ENCODE measurements at regions not wholly inside any gene's neighbourhood (a gene's known extent, or its start where the extent isn't known, plus 50 kb on each side); places are given as distances from the start of the nearest gene placed in this dataset.

GRCh38 chr2:106041150-106041549 lies 153.0 kb downstream of the UXS1 start:
- no peak for DNase-seq

- no peak for DNase-seq
Observed at GRCh38 chr2:106039634-106040315, 154.3 kb downstream of the UXS1 start.

GRCh38 chr2:106038601-106039375 lies 155.3 kb downstream of the UXS1 start:
- no peak for DNase-seq

DNA sequence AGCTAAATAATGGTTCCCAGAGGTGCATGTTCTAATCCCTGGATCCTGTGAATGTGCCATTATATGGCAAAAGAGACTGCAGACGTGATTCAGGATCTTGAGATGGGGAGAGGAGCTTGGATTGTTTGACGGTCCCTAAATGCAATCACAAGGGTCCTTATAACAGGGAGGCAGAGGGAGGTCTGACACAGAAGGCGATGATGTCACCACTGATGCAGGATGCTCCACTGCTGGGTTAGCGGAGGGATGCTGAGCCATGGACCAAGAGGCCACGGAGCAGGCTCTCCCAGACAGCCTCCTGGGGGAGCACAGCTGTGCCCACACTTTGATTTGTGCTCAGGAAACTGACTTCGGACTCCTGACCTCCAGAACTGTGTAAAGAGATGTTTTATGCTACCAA lies 156.2 kb downstream of the UXS1 start:
- DNase-seq: no peak

DNA sequence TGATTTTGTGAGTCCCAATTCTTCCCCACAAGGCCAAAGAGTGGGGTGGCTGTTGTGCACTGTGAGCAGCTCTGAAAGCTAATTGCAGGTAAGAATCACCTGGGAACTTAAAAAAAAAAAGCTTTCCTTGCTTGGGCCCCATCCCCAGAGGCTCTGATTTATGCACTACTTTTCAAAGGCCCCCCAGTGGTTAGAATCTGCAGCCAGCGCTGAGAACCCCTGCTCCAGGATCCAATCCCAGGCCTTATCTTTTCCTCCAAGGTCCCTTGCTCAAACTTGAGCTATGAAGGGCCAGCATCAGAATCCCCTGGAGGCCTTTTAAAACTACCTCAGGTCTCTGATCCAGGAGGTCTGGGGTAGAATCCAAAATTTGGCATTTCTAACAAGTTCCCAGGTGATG lies 156.8 kb downstream of the UXS1 start:
- DNase-seq: no peak

- no peak for DNase-seq
Observed at GRCh38 chr2:106034325-106034724, 159.8 kb downstream of the UXS1 start.

GRCh38 chr2:106032676-106033075 lies 161.4 kb downstream of the UXS1 start:
- DNase-seq: no peak

- no peak for DNase-seq
Observed at GRCh38 chr2:106030287-106031268, 163.5 kb downstream of the UXS1 start.

DNA sequence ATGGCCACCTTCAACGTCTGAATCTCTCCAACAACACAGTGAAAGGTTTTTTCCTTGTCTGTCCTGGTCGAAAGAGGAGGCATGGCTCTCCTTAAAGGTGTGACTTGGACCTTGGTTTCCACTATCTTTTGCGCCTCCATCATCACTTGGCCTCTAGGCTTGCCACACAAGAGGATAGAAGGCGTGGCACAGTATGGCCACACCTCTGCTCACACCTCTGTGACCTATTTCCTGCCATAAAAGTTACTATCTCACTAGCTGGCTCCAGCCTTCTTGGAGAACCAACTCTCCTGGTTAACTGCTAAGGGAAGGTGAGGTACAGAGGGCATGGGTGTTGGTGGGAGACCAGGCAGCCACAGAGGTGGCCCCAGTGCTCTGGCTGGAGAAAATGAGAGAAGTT lies 165.9 kb downstream of the UXS1 start:
- no peak for DNase-seq

- DNase-seq: no peak
Observed at GRCh38 chr2:106026271-106027190, 167.6 kb downstream of the UXS1 start.

DNA sequence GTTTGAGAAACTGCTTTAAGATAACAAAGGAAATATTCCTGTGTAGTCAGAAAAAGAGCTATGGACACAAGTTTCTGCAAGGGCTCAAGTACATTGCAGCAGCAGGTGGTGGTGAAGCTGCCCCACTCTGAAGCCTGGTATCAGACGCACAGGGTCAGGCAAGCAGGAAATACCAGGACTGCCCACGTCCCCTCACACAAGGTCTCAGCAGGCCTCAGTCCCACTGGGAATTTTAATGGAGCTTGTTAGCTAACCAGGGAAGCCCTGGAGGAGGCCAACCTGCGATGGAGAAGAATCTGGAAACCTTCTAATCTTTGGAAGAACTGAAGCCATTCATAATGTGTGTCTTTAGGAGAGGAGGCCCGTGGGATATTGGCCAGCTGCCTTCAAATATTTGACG lies 168.3 kb downstream of the UXS1 start:
- DNase-seq: no peak

DNA sequence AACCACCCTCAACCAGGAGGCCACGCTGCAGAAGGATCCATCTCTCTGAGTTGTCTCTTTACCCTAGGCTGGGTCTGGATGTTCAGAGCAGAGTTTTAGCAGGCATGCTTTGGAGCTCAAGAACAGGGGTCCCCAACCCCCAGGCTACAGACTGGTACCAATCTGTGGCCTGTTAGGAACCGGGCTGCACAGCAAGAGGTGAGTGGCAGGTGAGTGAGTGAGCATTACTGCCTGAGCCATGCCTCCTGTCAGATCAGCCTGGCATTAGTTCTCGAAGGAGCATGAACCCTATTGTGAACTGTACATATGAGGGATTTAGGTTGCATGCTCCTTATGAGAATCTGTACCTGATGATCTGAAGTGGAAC lies 172.5 kb downstream of the UXS1 start:
- no peak for DNase-seq

DNA sequence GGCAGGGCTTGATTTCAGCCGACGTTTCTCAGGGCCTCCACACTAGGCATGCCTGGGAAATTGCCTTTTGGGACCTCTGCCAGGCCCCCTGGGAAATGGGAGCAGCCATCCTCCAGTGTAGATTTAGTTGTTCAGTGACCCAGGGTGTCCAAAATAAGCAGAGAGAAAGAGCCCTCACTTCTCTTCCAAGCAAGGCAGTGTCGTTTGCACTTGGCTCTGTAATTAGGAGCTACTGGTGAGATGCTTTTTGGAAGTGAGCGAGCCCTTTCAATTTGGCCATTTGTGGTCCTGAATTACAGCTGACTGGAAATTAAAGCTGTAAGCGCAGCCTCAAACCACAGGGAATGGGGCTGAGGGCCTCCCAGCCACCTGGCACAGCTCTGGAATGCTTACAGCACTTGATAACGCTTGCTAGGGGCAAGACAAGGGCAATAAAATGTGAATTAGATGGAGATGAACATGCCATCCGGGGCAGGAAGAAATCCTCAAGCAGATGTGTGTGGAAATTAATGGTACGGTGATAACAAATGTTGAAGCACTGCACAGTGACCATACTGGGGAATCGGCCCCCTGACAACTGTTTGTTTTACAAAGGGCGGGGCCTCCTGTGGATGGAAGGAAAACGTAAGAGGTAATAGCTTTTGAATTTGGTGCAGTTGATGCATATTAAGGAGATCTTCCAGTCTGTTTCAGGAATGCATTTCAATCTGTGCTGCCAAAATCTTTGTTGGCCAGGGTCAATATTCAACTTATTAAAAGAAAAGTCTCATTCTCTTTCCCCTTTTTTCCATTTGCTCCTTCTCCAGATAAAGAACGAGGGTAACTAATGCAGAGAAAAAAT lies 173.1 kb downstream of the UXS1 start:
- no peak for DNase-seq

DNA sequence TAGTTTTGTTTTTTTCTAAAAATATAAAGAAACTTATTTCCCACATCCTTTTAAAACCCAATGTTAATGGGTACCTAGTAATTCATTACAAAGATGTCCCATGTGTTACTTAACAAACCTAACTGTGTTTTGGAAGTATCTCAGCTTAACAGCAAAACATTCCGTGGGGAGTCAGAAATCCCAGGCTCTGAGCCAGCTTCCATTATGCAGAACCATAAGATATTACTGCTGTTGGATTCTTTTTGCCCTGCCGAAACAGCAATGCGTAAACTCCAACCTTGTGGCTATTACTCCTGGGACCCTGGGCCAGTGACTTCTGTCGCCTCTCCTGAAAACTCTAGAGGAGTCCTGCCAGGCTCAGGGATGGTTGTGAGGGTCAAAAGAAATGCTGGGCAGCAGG lies 174.1 kb downstream of the UXS1 start:
- DNase-seq: no peak

DNA sequence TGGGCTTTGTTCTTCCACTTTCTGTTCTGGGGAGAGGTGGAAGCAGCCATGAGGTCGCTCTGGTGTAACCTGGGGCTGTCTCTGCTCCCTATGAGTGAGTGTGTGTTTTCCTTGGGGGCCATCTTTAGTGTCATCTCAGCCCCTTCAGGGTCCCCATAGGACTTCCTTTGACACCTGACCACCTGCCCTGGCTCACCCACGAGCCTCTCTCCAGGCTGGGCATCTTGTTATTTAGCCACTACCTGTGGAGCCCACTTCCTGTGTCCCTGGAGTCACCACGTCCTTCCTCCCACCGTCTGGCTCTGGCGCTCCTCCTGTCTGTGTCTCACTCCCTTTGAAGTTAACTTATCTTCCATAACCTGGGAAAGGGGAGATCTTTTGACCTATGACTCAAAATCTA lies 176.0 kb downstream of the UXS1 start:
- DNase-seq: no peak

- no peak for DNase-seq
Observed at GRCh38 chr2:106012591-106013347, 181.3 kb downstream of the UXS1 start.

GRCh38 chr2:106012001-106012590 lies 182.0 kb downstream of the UXS1 start:
- DNase-seq: no peak

GRCh38 chr2:106011380-106011779 lies 182.7 kb downstream of the UXS1 start:
- DNase-seq: no peak

DNA sequence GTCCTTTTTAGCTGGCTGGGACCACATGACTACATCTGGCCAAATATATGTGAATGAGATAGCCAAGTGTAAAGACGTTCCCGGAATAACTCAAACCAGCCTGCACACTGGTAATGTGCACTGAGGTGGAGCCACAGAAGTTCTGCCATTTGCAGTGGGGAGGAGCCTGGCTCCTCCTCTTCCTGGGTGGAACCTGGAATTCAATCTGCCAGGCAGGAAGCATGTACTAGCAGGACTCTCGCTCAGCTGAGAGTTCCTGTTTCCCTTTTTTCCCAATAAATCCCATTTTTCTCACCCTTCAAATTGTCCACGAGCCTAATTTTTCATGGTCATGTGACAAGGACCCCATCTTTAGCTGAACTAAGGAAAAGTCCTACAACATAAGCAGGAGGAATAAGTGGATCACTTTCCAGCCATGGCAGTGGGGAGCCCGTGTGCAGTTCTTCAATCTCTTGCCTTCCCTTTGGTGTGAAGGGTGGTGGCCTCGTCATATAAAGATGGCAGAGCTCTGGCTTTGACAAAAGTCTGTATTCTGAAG lies 183.2 kb downstream of the UXS1 start:
- no peak for DNase-seq

DNA sequence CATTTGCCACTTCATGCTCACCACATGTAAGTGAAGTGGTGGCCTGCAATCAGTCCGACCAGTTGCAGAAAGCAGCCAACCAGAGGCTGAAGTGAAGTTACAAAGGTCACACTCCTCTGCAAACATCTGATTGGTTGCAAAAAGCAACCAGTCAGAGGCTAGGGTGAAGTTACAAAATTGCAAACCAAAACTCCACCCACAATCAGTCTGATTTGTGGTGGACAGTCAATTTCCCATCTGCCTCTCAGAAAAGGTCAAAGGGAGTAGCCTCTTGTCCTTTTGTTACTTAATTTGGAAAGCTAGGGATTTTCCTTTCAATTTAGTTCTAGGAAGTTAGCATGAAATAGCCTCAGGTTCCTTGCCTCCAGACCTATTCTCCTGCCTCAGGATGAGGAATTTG lies 185.0 kb downstream of the UXS1 start:
- DNase-seq: no peak

Measured in CD4-positive, alpha-beta T cell treated with Interleukin-1 beta for 1 hour (primary cell).